ENCODE measurements at regions not wholly inside any gene's neighbourhood (a gene's known extent, or its start where the extent isn't known, plus 50 kb on each side); places are given as distances from the start of the nearest gene placed in this dataset.

DNA sequence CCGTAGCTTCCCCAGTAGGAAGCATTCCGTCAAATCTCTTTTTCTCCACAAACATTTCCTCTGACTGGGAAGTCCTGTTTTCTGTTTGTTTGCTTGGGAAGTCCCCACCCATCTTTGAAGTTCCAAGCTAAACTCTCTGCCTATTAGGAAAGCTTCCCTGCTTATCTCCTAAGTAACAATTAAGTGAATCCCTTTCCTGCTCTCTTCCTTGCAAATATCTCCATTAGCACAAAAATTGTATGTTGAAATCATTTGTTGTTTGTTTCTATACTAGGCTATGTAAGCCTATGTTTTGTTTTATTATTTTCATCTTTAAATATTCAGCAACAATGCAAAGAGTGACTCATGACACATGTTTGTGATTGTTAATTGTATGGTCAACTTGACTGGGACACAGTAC, 812.6 kb upstream of the LRATD1 start:
- TF ChIP-seq GATA2 (IDR thresholded peaks at IDR 0.05; ENCODE audit: low read depth, low read length) (no peak), GATA3 (IDR thresholded peaks at IDR 0.05; ENCODE audit: low read depth, low read length) (no peak)

All from SH-SY5Y (cell line).